SK-N-SH (cell line): ENCODE measurements at regions not wholly inside any gene's neighbourhood (a gene's known extent, or its start where the extent isn't known, plus 50 kb on each side); places are given as distances from the start of the nearest gene placed in this dataset.

Experiments
- CTCF ChIA-PET: fragments of 300-600, 350-600 bp; formaldehyde crosslinking; extraction: SDS; loops from one replicate; lab custom pipeline; 2021; lab: Yijun Ruan, JAX
- POLR2A ChIA-PET: fragments of 350-600 bp; sonication (Branson Sonifier 250); formaldehyde crosslinking; extraction: SDS; loops from one replicate; lab custom pipeline; 2020; ENCODE audit warnings: antibody characterized with exemption, inconsistent platforms; lab: Yijun Ruan, JAX
- DNase-seq: peaks from one replicate; pipeline ENCODE4 v3.0.0; 2012
- H2AFZ ChIP-seq: fragments of 200-600 bp; sonication (generic); 2 replicates; pipeline ENCODE4 v1.8.1; 2016; ENCODE audit warnings: antibody characterized with exemption, mild to moderate bottlenecking, low read depth
- H3F3A ChIP-seq: fragments of 200-600 bp; sonication (generic); replicated peaks from 2 replicates; pipeline ENCODE3; 2016; ENCODE audit warnings: antibody characterized with exemption, mild to moderate bottlenecking; ENCODE audit not compliant: insufficient read depth
- H3K27ac ChIP-seq, 2 experiments: fragments of 200-500 bp in 1 of 2; fragments of 200-600 bp in 1 of 2; sonication (Bioruptor generic) in 1 of 2; sonication (generic), shearing (Covaris generic) in 1 of 2; 2 replicates each; pipeline versions ENCODE4 v1.5.1 to v1.6.1; 2014 to 2016; ENCODE audit warnings: low read depth in 2 of 2, inconsistent platforms in 1 of 2, low read length in 1 of 2, mild to moderate bottlenecking in 1 of 2, mixed read lengths in 1 of 2
- H3K27me3 ChIP-seq: fragments of 200-600 bp; sonication (generic), shearing (Covaris generic); 2 replicates; pipeline ENCODE4 v1.6.1; 2016; ENCODE audit warnings: mixed run types; ENCODE audit not compliant: insufficient read depth
- H3K36me3 ChIP-seq, 2 experiments: fragments of 200-500 bp in 1 of 2; fragments of 200-600 bp in 1 of 2; sonication (Bioruptor generic) in 1 of 2; sonication (generic) in 1 of 2; replicated peaks in 1 of 2; 2 replicates each; pipeline versions ENCODE3 to v1.5.1; 2014 to 2016; ENCODE audit warnings: low read length in 1 of 2, mild to moderate bottlenecking in 1 of 2; ENCODE audit not compliant: insufficient read depth in 2 of 2, control insufficient read depth in 1 of 2
- H3K4me1 ChIP-seq, 2 experiments: fragments of 200-500 bp in 1 of 2; fragments of 200-600 bp in 1 of 2; sonication (Bioruptor generic) in 1 of 2; sonication (generic), shearing (Covaris generic) in 1 of 2; 2 replicates each; pipeline versions ENCODE4 v1.5.1 to v1.6.1; 2014 to 2016; ENCODE audit warnings: low read depth in 1 of 2, low read length in 1 of 2, mixed run types in 1 of 2; ENCODE audit not compliant: insufficient read depth in 2 of 2, control insufficient read depth in 1 of 2
- H3K4me2 ChIP-seq: fragments of 200-600 bp; sonication (generic), shearing (Covaris generic); 2 replicates; pipeline ENCODE4 v1.6.1; 2017; ENCODE audit warnings: mixed run types
- H3K4me3 ChIP-seq, 2 experiments: fragments of 200-500 bp in 1 of 2; fragments of 200-600 bp in 1 of 2; sonication (Bioruptor generic) in 1 of 2; sonication (generic), shearing (Covaris generic) in 1 of 2; 2 replicates each; pipeline versions ENCODE4 v1.5.1 to v1.8.1; 2014 to 2016; ENCODE audit warnings: low read depth in 2 of 2, inconsistent platforms in 1 of 2, low read length in 1 of 2, mild to moderate bottlenecking in 1 of 2, mixed read lengths in 1 of 2, moderate library complexity in 1 of 2
- H3K79me2 ChIP-seq: fragments of 200-600 bp; sonication (generic); 2 replicates; pipeline ENCODE4 v1.8.1; 2017; ENCODE audit warnings: mild to moderate bottlenecking; ENCODE audit not compliant: insufficient read depth
- H3K9ac ChIP-seq: fragments of 200-600 bp; sonication (generic); 2 replicates; pipeline ENCODE4 v1.6.1; 2017; ENCODE audit warnings: mixed run types
- H3K9me2 ChIP-seq: fragments of 200-600 bp; sonication (generic); 2 replicates; pipeline ENCODE4 v1.6.1; 2017; ENCODE audit warnings: mixed run types
- H3K9me3 ChIP-seq: fragments of 200-600 bp; sonication (generic); 2 replicates; pipeline ENCODE4 v1.6.1; 2017; ENCODE audit warnings: mixed run types, mild to moderate bottlenecking, moderate library complexity
- H4K20me1 ChIP-seq: fragments of 200-600 bp; sonication (generic); 2 replicates; pipeline ENCODE4 v1.6.1; 2017; ENCODE audit warnings: mild to moderate bottlenecking, mixed run types; ENCODE audit not compliant: insufficient read depth
- CHD2 ChIP-seq: fragments of 150-350 bp; IDR thresholded peaks from 2 replicates; pipeline ENCODE4 v1.6.1; 2018; ENCODE audit warnings: low read length; ENCODE audit not compliant: partially characterized antibody
- CTCF ChIP-seq: fragments of 200-600 bp; sonication (generic); IDR thresholded peaks from 2 replicates; pipeline ENCODE4 v1.6.1; 2017; ENCODE audit warnings: antibody characterized with exemption, mild to moderate bottlenecking, moderate library complexity
- EP300 ChIP-seq, 2 experiments: IDR thresholded peaks; 2 replicates each; pipeline versions ENCODE4 v1.4.0 to v1.6.1; 2012; ENCODE audit warnings: borderline replicate concordance in 1 of 2, low read depth in 1 of 2, low read length in 1 of 2
- EZH2phosphoT487 ChIP-seq: fragments of 200-600 bp; sonication (generic); IDR thresholded peaks from 2 replicates; pipeline ENCODE4 v1.6.1; 2017; ENCODE audit warnings: low read depth, mixed run types, mild to moderate bottlenecking, antibody characterized with exemption, moderate library complexity, borderline replicate concordance
- FOXM1 ChIP-seq: IDR thresholded peaks from 2 replicates; pipeline ENCODE4 v1.4.0; 2012; ENCODE audit warnings: low read depth, mild to moderate bottlenecking
- GABPA ChIP-seq: IDR thresholded peaks from 2 replicates; pipeline ENCODE4 v1.4.0; 2012; ENCODE audit warnings: low read depth, mild to moderate bottlenecking
- GATA2 ChIP-seq: sonication (generic); formaldehyde crosslinking; IDR thresholded peaks from 2 replicates; pipeline ENCODE4 v1.5.0; 2020; ENCODE audit warnings: mild to moderate bottlenecking, missing genetic modification reagents
- IRF3 ChIP-seq: fragments of 150-350 bp; IDR thresholded peaks from 2 replicates; pipeline ENCODE4 v1.6.1; 2016; ENCODE audit warnings: mild to moderate bottlenecking, low read depth, low read length
- MXI1 ChIP-seq: IDR thresholded peaks from 2 replicates; pipeline ENCODE4 v1.6.1; 2012; ENCODE audit warnings: mild to moderate bottlenecking, low read depth, low read length, improper control_type of control experiment
- NRF1 ChIP-seq: IDR thresholded peaks from 2 replicates; pipeline ENCODE4 v1.6.1; 2012; ENCODE audit warnings: low read depth, mild to moderate bottlenecking, low read length
- RAD21 ChIP-seq: IDR thresholded peaks from 2 replicates; pipeline ENCODE4 v1.6.1; 2012; ENCODE audit warnings: mild to moderate bottlenecking, low read length
- RCOR1 ChIP-seq: fragments of 150-350 bp; IDR thresholded peaks from 2 replicates; pipeline ENCODE4 v1.6.1; 2017; ENCODE audit warnings: antibody characterized with exemption, low read length
- RFX5 ChIP-seq: IDR thresholded peaks from 2 replicates; pipeline ENCODE4 v1.6.1; 2012; ENCODE audit warnings: mild to moderate bottlenecking, improper control_type of control experiment, low read length
- SIN3A ChIP-seq: IDR thresholded peaks from 2 replicates; pipeline ENCODE4 v1.6.1; 2012; ENCODE audit warnings: low read depth, mild to moderate bottlenecking, low read length, moderate library complexity, borderline replicate concordance
- TAF1 ChIP-seq: IDR thresholded peaks from 2 replicates; pipeline ENCODE4 v1.6.1; 2012; ENCODE audit warnings: low read depth, mild to moderate bottlenecking, low read length, moderate library complexity, borderline replicate concordance
- USF1 ChIP-seq: IDR thresholded peaks from 2 replicates; pipeline ENCODE4 v1.4.0; 2012; ENCODE audit warnings: low read depth, borderline replicate concordance
- WGBS: methylation state at CpG from one replicate; pipeline ENCODE4 v1.1.6; 2017; ENCODE audit warnings: low lambda C conversion rate; 5-methylcytosine and 5-hydroxymethylcytosine counted together

GRCh38 chr6:126280287-126280686 lies 59.6 kb upstream of the CENPW start:
- no peaks in the 10 kb centered on the region for H3F3A ChIP-seq
- H3K4me2 ChIP-seq: no peak overlapping the region
- H3K27me3 ChIP-seq: no peaks in the 10 kb centered on the region
- no peaks in the 10 kb centered on the region for H3K9me3 ChIP-seq
- H3K4me3 ChIP-seq: no peak overlapping the region
- no peaks in the 10 kb centered on the region for H4K20me1 ChIP-seq
- H2AFZ ChIP-seq: no peak overlapping the region
- H3K9ac ChIP-seq: no peak overlapping the region
- no peaks in the 10 kb centered on the region for H3K4me1 ChIP-seq
- TF ChIP-seq USF1: no peak
- TF ChIP-seq RFX5: no peak
- TF ChIP-seq TAF1: no peak
- TF ChIP-seq GATA2 (CRISPR knock-in tag): no peak
- no peak for TF ChIP-seq RCOR1
- TF ChIP-seq FOXM1: no peak
- TF ChIP-seq EZH2phosphoT487: no peak
- no peak for TF ChIP-seq IRF3
- no peak for TF ChIP-seq GABPA
- TF ChIP-seq RAD21: no peak
- TF ChIP-seq EP300 (IDR thresholded peaks at IDR 0.05; ENCODE audit: borderline replicate concordance in 1 of 2, low read depth in 1 of 2, low read length in 1 of 2): no peak
- no peak for TF ChIP-seq CHD2
- DNase-seq: no peak
- no peaks in the 10 kb centered on the region for H3K9me2 ChIP-seq
- WGBS: 53% methylated on average over 4 of the region's 4 CpGs
- ChIA-PET CTCF (no interaction called here), POLR2A (no interaction called here)
- H3K79me2 ChIP-seq: no peaks in the 10 kb centered on the region
- no peaks in the 10 kb centered on the region for H3K36me3 ChIP-seq
- no peak overlapping the region for H3K27ac ChIP-seq

GRCh38 chr6:126285871-126286365 lies 54.0 kb upstream of the CENPW start:
- H3K4me2 ChIP-seq: no peak overlapping the region
- no peak for TF ChIP-seq NRF1
- no peak for TF ChIP-seq SIN3A
- TF ChIP-seq MXI1: no peak
- TF ChIP-seq CTCF: no peak
- TF ChIP-seq IRF3: no peak
- no peak overlapping the region for H3K9ac ChIP-seq
- ChIA-PET CTCF (no interaction called here), POLR2A (no interaction called here)
- no peaks in the 10 kb centered on the region for H4K20me1 ChIP-seq
- no peaks in the 10 kb centered on the region for H3F3A ChIP-seq
- H3K27me3 ChIP-seq: no peaks in the 10 kb centered on the region
- no peaks in the 10 kb centered on the region for H3K9me2 ChIP-seq
- no peak for DNase-seq
- H3K9me3 ChIP-seq: no peaks in the 10 kb centered on the region
- no peaks in the 10 kb centered on the region for H3K79me2 ChIP-seq
- H3K4me3 ChIP-seq: no peak overlapping the region
- H3K36me3 ChIP-seq: no peaks in the 10 kb centered on the region
- no peak overlapping the region for H3K27ac ChIP-seq
- H3K4me1 ChIP-seq: no peaks in the 10 kb centered on the region
- no peak overlapping the region for H2AFZ ChIP-seq
- 64% methylated on average over 4 of the region's 4 CpGs for WGBS
